CD4-positive, alpha-beta T cell treated with Interleukin-1 beta for 1 hour (primary cell): ENCODE measurements at regions not wholly inside any gene's neighbourhood (a gene's known extent, or its start where the extent isn't known, plus 50 kb on each side); places are given as distances from the start of the nearest gene placed in this dataset.
A peak's percentile ranks its signal among the peaks of the same experiment; 100 is the strongest.

Experiments used
- DNase-seq, 2 donors: peaks; one replicate each; pipeline ENCODE4 v3.0.0-alpha.2; 2020 to 2022

- no peak for DNase-seq
Observed at GRCh38 chr11:33646629-33647028, 54.0 kb downstream of the C11orf91 start.

- no peak for DNase-seq
Observed at GRCh38 chr11:33646168-33646567, 54.5 kb downstream of the C11orf91 start.

GRCh38 chr11:33645686-33646085 lies 54.9 kb downstream of the C11orf91 start:
- DNase-seq: no peak

GRCh38 chr11:33643167-33643824 lies 57.3 kb downstream of the C11orf91 start:
- no peak for DNase-seq

- DNase-seq: no peak
Observed at GRCh38 chr11:33642461-33643166, 58.0 kb downstream of the C11orf91 start.

- no peak for DNase-seq
Observed at GRCh38 chr11:33640730-33641371, 59.8 kb downstream of the C11orf91 start.

- DNase-seq: no peak
Observed at GRCh38 chr11:33638608-33639007, 62.0 kb downstream of the C11orf91 start.

GRCh38 chr11:33636104-33636503 lies 64.5 kb downstream of the C11orf91 start:
- DNase-seq: peak in 1 of 2 donors; percentile 32

GRCh38 chr11:33635161-33635560 lies 65.5 kb downstream of the C11orf91 start:
- DNase-seq: no peak

- no peak for DNase-seq
Observed at GRCh38 chr11:33634291-33634834, 66.3 kb downstream of the C11orf91 start.

- DNase-seq: no peak
Observed at GRCh38 chr11:33633251-33634003, 67.2 kb downstream of the C11orf91 start.

- DNase-seq: no peak
Observed at GRCh38 chr11:33631749-33632091, 68.9 kb downstream of the C11orf91 start.

GRCh38 chr11:33630936-33631748 lies 69.5 kb downstream of the C11orf91 start:
- DNase-seq: no peak

GRCh38 chr11:33624083-33624482 lies 76.5 kb downstream of the C11orf91 start:
- no peak for DNase-seq

GRCh38 chr11:33622806-33623205 lies 77.8 kb downstream of the C11orf91 start:
- DNase-seq: no peak

GRCh38 chr11:33622186-33622585 lies 78.4 kb downstream of the C11orf91 start:
- no peak for DNase-seq

GRCh38 chr11:33620423-33621171 lies 80.0 kb downstream of the C11orf91 start:
- no peak for DNase-seq

- no peak for DNase-seq
Observed at GRCh38 chr11:33618956-33619355, 81.7 kb downstream of the C11orf91 start.

- no peak for DNase-seq
Observed at GRCh38 chr11:33618351-33618710, 82.3 kb downstream of the C11orf91 start.

- DNase-seq: no peak
Observed at GRCh38 chr11:33617672-33618350, 82.8 kb downstream of the C11orf91 start.

- no peak for DNase-seq
Observed at GRCh38 chr11:33616552-33616951, 84.1 kb downstream of the C11orf91 start.
